ENCODE measurements at regions not wholly inside any gene's neighbourhood (a gene's known extent, or its start where the extent isn't known, plus 50 kb on each side); places are given as distances from the start of the nearest gene placed in this dataset.

- TF ChIP-seq POLR2AphosphoS5 (IDR thresholded peaks at IDR 0.05), result no peak
- intact Hi-C loops (cut with DNase I; ENCODE audit: low total_unique reads), result no loop called here
- Histone ChIP-seq H3K4me1 (no peaks in the 10 kb centered on the region), H3K27ac (no peak overlapping the region), H3K9me3 (no peaks in the 10 kb centered on the region), H3K36me3 (no peaks in the 10 kb centered on the region), H3K27me3 (no peaks in the 10 kb centered on the region), H3K4me3 (no peak overlapping the region)
- 81 to 89% (median 84%) methylated on average over 4 of the region's 4 CpGs for WGBS, 5 donors
- no peak for DNase-seq
Measured at GRCh38 chr9:75410405-75410804, 322.1 kb downstream of the OSTF1 start.

- WGBS, 5 donors, result 57 to 67% (median 58%) methylated on average over 5 of the region's 5 CpGs
- Histone ChIP-seq H3K4me3 (no peak overlapping the region), H3K4me1 (no peaks in the 10 kb centered on the region), H3K36me3 (no peaks in the 10 kb centered on the region), H3K27ac (no peak overlapping the region), H3K27me3 (no peaks in the 10 kb centered on the region), H3K9me3 (no peaks in the 10 kb centered on the region)
- peak in 1 of 2 donors; percentile 12 for DNase-seq
- intact Hi-C loops (cut with DNase I; ENCODE audit: low total_unique reads), result no loop called here
- no peak for TF ChIP-seq POLR2AphosphoS5 (IDR thresholded peaks at IDR 0.05)
- TF ChIP-seq CTCF (IDR thresholded peaks at IDR 0.05), result no peak
- no peak for TF ChIP-seq POLR2A (IDR thresholded peaks at IDR 0.05)
- no peak for TF ChIP-seq EP300 (IDR thresholded peaks at IDR 0.05)
Measured at GRCh38 chr9:75414371-75415160, 326.3 kb downstream of the OSTF1 start.

GRCh38 chr9:75417471-75417870 lies 329.2 kb downstream of the OSTF1 start:
- H3K4me1 ChIP-seq, result no peaks in the 10 kb centered on the region
- no peak overlapping the region for H3K27ac ChIP-seq
- no peaks in the 10 kb centered on the region for H3K9me3 ChIP-seq
- no peaks in the 10 kb centered on the region for H3K27me3 ChIP-seq
- 91 to 94% (median 92%) methylated on average over 4 of the region's 4 CpGs; no CpG with 5 or more reads in 1 of the 5 donors for WGBS, 5 donors
- no peak for TF ChIP-seq POLR2AphosphoS5 (IDR thresholded peaks at IDR 0.05)
- no peak for TF ChIP-seq EP300 (IDR thresholded peaks at IDR 0.05)
- no peak for TF ChIP-seq CTCF (IDR thresholded peaks at IDR 0.05)
- no peak for TF ChIP-seq POLR2A (IDR thresholded peaks at IDR 0.05)
- DNase-seq, result no peak
- intact Hi-C loops (cut with DNase I; ENCODE audit: low total_unique reads), result no loop called here
- H3K4me3 ChIP-seq, result no peak overlapping the region
- no peaks in the 10 kb centered on the region for H3K36me3 ChIP-seq

- no peak overlapping the region for H3K4me3 ChIP-seq
- H3K36me3 ChIP-seq, result no peaks in the 10 kb centered on the region
- intact Hi-C loops (cut with DNase I; ENCODE audit: low total_unique reads), result no loop called here
- DNase-seq, result no peak
- 66 to 80% (median 76%) methylated on average over 2 of the region's 2 CpGs for WGBS, 5 donors
- no peak overlapping the region for H3K27ac ChIP-seq
- H3K27me3 ChIP-seq, result no peaks in the 10 kb centered on the region
- no peak for TF ChIP-seq POLR2AphosphoS5 (IDR thresholded peaks at IDR 0.05)
- TF ChIP-seq POLR2A (IDR thresholded peaks at IDR 0.05), result no peak
- no peak for TF ChIP-seq CTCF (IDR thresholded peaks at IDR 0.05)
- TF ChIP-seq EP300 (IDR thresholded peaks at IDR 0.05), result no peak
- H3K9me3 ChIP-seq, result no peaks in the 10 kb centered on the region
- H3K4me1 ChIP-seq, result no peaks in the 10 kb centered on the region
Measured at GRCh38 chr9:75418518-75418917, 330.2 kb downstream of the OSTF1 start.

- Histone ChIP-seq H3K9me3 (no peaks in the 10 kb centered on the region), H3K27ac (no peak overlapping the region), H3K27me3 (no peaks in the 10 kb centered on the region), H3K36me3 (no peaks in the 10 kb centered on the region), H3K4me1 (no peaks in the 10 kb centered on the region), H3K4me3 (no peak overlapping the region)
- no peak for DNase-seq
- TF ChIP-seq POLR2AphosphoS5 (IDR thresholded peaks at IDR 0.05) (no peak), EP300 (IDR thresholded peaks at IDR 0.05) (no peak), CTCF (IDR thresholded peaks at IDR 0.05) (no peak), POLR2A (IDR thresholded peaks at IDR 0.05) (no peak)
- intact Hi-C loops (cut with DNase I; ENCODE audit: low total_unique reads), result no loop called here
- 68 to 82% (median 76%) methylated on average over 2 of the region's 2 CpGs for WGBS, 5 donors
Measured at GRCh38 chr9:75422944-75423522, 334.7 kb downstream of the OSTF1 start.

All from stomach (tissue), 8 donors.